Naive thymus-derived CD4-positive, alpha-beta T cell (primary cell): ENCODE measurements at regions not wholly inside any gene's neighbourhood (a gene's known extent, or its start where the extent isn't known, plus 50 kb on each side); places are given as distances from the start of the nearest gene placed in this dataset.

Experiments
- ATAC-seq: fragments of 150-1000 bp; cut with Tn5 transposase; 2 replicates; pipeline ENCODE4 v1.10.0; 2021; ENCODE audit warnings: mild to moderate bottlenecking, moderate library complexity
- CTCF ChIA-PET: fragments of 350-600 bp; sonication (Branson Sonifier 250); formaldehyde crosslinking; loops from one replicate; lab custom pipeline; 2021; ENCODE audit warnings: antibody characterized with exemption; lab: Charles Lee
- POLR2A ChIA-PET: fragments of 350-600 bp; sonication (Branson Sonifier 250); formaldehyde crosslinking; loops from one replicate; lab custom pipeline; 2021; ENCODE audit warnings: antibody characterized with exemption, inconsistent platforms; lab: Charles Lee
- DNase-seq, 9 donors: peaks; one replicate each; pipeline versions ENCODE4 v3.0.0 to v3.0.0-alpha.2; 2020 to 2022; ENCODE audit warnings: mixed read lengths in 1 of 9
- H3K27ac ChIP-seq: one replicate; pipeline ENCODE4 v1.7.0; 2013; ENCODE audit warnings: mild to moderate bottlenecking, low read depth, low read length, moderate library complexity
- H3K27me3 ChIP-seq, 2 donors: one replicate each; pipeline ENCODE4 v1.7.0; 2013; ENCODE audit warnings: low read length in 2 of 2, mild to moderate bottlenecking in 2 of 2, moderate library complexity in 2 of 2; ENCODE audit not compliant: control insufficient read depth in 2 of 2, insufficient read depth in 2 of 2
- H3K36me3 ChIP-seq, 3 experiments: 1 replicate in 2 of 3; 2 replicates in 1 of 3; pipeline ENCODE4 v1.7.0; 2013; ENCODE audit warnings: low read length in 3 of 3, mild to moderate bottlenecking in 3 of 3, moderate library complexity in 1 of 3; ENCODE audit not compliant: insufficient read depth in 3 of 3, control insufficient read depth in 2 of 3
- H3K4me1 ChIP-seq, 2 donors: one replicate each; pipeline ENCODE4 v1.7.0; 2013; ENCODE audit warnings: low read length in 2 of 2, mild to moderate bottlenecking in 2 of 2, moderate library complexity in 1 of 2; ENCODE audit not compliant: control insufficient read depth in 2 of 2, insufficient read depth in 2 of 2
- H3K4me3 ChIP-seq: 2 replicates; pipeline ENCODE4 v1.7.0; 2013; ENCODE audit warnings: mild to moderate bottlenecking, low read length
- H3K9me3 ChIP-seq, 3 experiments: 1 replicate in 2 of 3; 2 replicates in 1 of 3; pipeline ENCODE4 v1.7.0; 2013; ENCODE audit warnings: low read length in 3 of 3; ENCODE audit not compliant: control insufficient read depth in 2 of 3
- H3K27ac Mint-ChIP-seq, 9 donors: one replicate each; pipeline ENCODE4 v1.8.0; 2020 to 2022; ENCODE audit warnings: mixed read lengths in 9 of 9, mild to moderate bottlenecking in 8 of 9, moderate library complexity in 5 of 9, inconsistent platforms in 2 of 9
- H3K27me3 Mint-ChIP-seq, 5 donors: one replicate each; pipeline ENCODE4 v1.8.0; 2021 to 2022; ENCODE audit warnings: mixed read lengths in 5 of 5, mild to moderate bottlenecking in 1 of 5
- H3K36me3 Mint-ChIP-seq, 5 donors: one replicate each; pipeline ENCODE4 v1.8.0; 2020 to 2022; ENCODE audit warnings: mixed read lengths in 5 of 5, mild to moderate bottlenecking in 3 of 5, inconsistent platforms in 1 of 5
- H3K4me1 Mint-ChIP-seq, 7 donors: one replicate each; pipeline ENCODE4 v1.8.0; 2020 to 2022; ENCODE audit warnings: mixed read lengths in 7 of 7, mild to moderate bottlenecking in 3 of 7, inconsistent platforms in 1 of 7
- H3K4me3 Mint-ChIP-seq, 10 donors: one replicate each; pipeline ENCODE4 v1.8.0; 2020 to 2022; ENCODE audit warnings: mild to moderate bottlenecking in 10 of 10, mixed read lengths in 10 of 10, moderate library complexity in 6 of 10, inconsistent platforms in 2 of 10
- H3K9me3 Mint-ChIP-seq, 11 donors: one replicate each; pipeline ENCODE4 v1.8.0; 2020 to 2022; ENCODE audit warnings: mixed read lengths in 11 of 11, mild to moderate bottlenecking in 4 of 11, inconsistent platforms in 1 of 11, moderate library complexity in 1 of 11
- intact Hi-C, 2 donors: fragments of 100-400 bp; cut with micrococcal nuclease; formaldehyde crosslinking; loops; one replicate each; pipeline ENCODE4 v1.15.1; 2023

GRCh38 chr1:81613803-81614202, 186.9 kb upstream of the ADGRL2 start:
- ATAC-seq (no peak), DNase-seq (no peak)
- H3K27ac Mint-ChIP-seq: no peak overlapping the region
- ChIA-PET POLR2A (no interaction called here), CTCF (no interaction called here)
- H3K36me3 ChIP-seq: no peaks in the 10 kb centered on the region
- H3K9me3 Mint-ChIP-seq: peaks cover 3 to 13% (median 6%) of the 10 kb centered on the region in 11 donors
- no peaks in the 10 kb centered on the region for H3K9me3 ChIP-seq
- H3K4me3 Mint-ChIP-seq: no peak overlapping the region
- no peaks in the 10 kb centered on the region for H3K4me1 Mint-ChIP-seq
- H3K4me1 ChIP-seq: no peaks in the 10 kb centered on the region
- no peaks in the 10 kb centered on the region for H3K27me3 Mint-ChIP-seq
- no peaks in the 10 kb centered on the region for H3K27me3 ChIP-seq
- intact Hi-C loops: no loop called here
- H3K36me3 Mint-ChIP-seq: no peaks in the 10 kb centered on the region
- no peak overlapping the region for H3K4me3 ChIP-seq
- no peak overlapping the region for H3K27ac ChIP-seq

DNA sequence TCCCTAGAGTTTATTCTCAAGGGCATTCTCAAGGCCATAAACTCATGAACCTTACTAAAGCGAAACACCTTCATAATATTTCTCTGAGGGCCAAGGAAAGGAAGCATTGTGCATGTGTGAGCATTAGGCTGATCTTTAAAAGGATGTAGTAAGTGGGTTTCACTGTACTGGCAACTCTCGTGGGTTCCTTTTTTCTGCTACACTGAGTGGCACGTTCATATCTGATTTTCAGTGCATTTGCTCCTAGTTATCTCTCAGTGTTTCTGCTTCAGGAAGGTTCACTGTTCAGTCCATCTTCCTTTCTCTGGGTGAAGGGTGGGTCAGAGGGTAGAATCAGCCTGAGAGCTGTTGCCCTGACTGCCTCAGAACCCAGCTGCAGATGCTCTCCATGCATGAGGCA, 192.8 kb upstream of the ADGRL2 start:
- H3K4me1 Mint-ChIP-seq: no peaks in the 10 kb centered on the region
- ChIA-PET POLR2A (no interaction called here), CTCF (no interaction called here)
- Histone ChIP-seq H3K4me1 (no peaks in the 10 kb centered on the region), H3K9me3 (no peaks in the 10 kb centered on the region), H3K27me3 (no peaks in the 10 kb centered on the region), H3K27ac (no peak overlapping the region), H3K4me3 (no peak overlapping the region), H3K36me3 (no peaks in the 10 kb centered on the region)
- no peak for DNase-seq
- H3K36me3 Mint-ChIP-seq: no peaks in the 10 kb centered on the region
- H3K9me3 Mint-ChIP-seq: peaks cover 0 to 10% (median 0%) of the 10 kb centered on the region in 11 donors
- no peak overlapping the region for H3K4me3 Mint-ChIP-seq
- intact Hi-C loops: no loop called here
- ATAC-seq: no peak
- no peaks in the 10 kb centered on the region for H3K27me3 Mint-ChIP-seq
- no peak overlapping the region for H3K27ac Mint-ChIP-seq

- no peaks in the 10 kb centered on the region for H3K4me1 ChIP-seq
- Mint-ChIP-seq H3K36me3 (no peaks in the 10 kb centered on the region), H3K27ac (no peak overlapping the region), H3K4me3 (no peak overlapping the region), H3K4me1 (no peaks in the 10 kb centered on the region), H3K9me3 (peaks cover 0 to 10% (median 0%) of the 10 kb centered on the region in 11 donors), H3K27me3 (no peaks in the 10 kb centered on the region)
- no peaks in the 10 kb centered on the region for H3K36me3 ChIP-seq
- no peaks in the 10 kb centered on the region for H3K27me3 ChIP-seq
- H3K27ac ChIP-seq: no peak overlapping the region
- H3K9me3 ChIP-seq: no peaks in the 10 kb centered on the region
- H3K4me3 ChIP-seq: no peak overlapping the region
- no peak for ATAC-seq
- intact Hi-C loops: no loop called here
- ChIA-PET CTCF (no interaction called here), POLR2A (no interaction called here)
- no peak for DNase-seq
Measured at GRCh38 chr1:81607086-81607485, 193.6 kb upstream of the ADGRL2 start.

DNA sequence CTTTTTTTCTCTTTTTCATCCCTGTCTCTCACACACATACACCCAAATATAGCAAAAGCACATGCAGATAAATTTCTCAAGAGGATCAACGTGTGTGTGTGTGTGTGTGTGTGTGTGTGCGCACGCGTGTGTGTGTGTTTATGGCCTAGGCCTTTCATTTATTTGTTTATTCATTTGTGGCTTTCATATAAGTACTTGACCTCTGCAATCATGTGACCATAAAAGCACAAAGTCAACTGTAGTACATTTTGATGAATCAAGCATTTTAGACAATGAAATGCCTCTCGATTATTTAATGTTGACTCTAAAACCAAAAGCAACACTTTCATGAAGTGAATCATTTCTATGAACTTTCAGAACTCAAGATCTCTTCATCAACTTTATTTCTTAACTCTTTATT, 194.1 kb upstream of the ADGRL2 start:
- DNase-seq (no peak), ATAC-seq (no peak)
- Mint-ChIP-seq H3K4me1 (no peaks in the 10 kb centered on the region), H3K36me3 (no peaks in the 10 kb centered on the region), H3K27me3 (no peaks in the 10 kb centered on the region), H3K4me3 (no peak overlapping the region), H3K27ac (no peak overlapping the region), H3K9me3 (peaks cover 0 to 10% (median 0%) of the 10 kb centered on the region in 11 donors)
- H3K4me3 ChIP-seq: no peak overlapping the region
- no peaks in the 10 kb centered on the region for H3K4me1 ChIP-seq
- intact Hi-C loops: no loop called here
- POLR2A ChIA-PET: no interaction called here
- CTCF ChIA-PET: no interaction called here
- H3K9me3 ChIP-seq: no peaks in the 10 kb centered on the region
- no peaks in the 10 kb centered on the region for H3K27me3 ChIP-seq
- no peak overlapping the region for H3K27ac ChIP-seq
- H3K36me3 ChIP-seq: no peaks in the 10 kb centered on the region

DNA sequence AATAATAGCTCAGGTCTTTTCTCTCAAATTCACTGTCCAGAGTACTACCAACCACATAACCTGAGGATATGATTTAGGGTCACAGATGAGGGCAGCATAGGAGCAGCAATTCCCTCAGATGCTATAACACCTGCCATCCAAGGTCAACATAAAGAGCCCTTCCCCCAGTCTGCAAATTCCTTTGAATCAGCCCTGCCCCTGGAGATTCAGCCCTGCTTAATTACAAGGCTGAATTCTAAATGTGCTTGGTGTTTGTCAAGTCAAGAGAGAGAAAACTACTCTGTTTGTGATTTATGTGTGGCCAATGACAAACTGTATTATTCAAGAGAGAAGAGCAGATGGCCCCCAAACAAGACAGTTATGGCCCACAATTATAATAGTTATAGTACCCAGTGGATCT, 195.7 kb upstream of the ADGRL2 start:
- H3K27ac ChIP-seq: no peak overlapping the region
- no peaks in the 10 kb centered on the region for H3K36me3 ChIP-seq
- DNase-seq (no peak), ATAC-seq (no peak)
- no peaks in the 10 kb centered on the region for H3K4me1 ChIP-seq
- intact Hi-C loops: no loop called here
- Mint-ChIP-seq H3K27me3 (no peaks in the 10 kb centered on the region), H3K9me3 (peaks cover 0 to 5% (median 0%) of the 10 kb centered on the region in 11 donors), H3K36me3 (no peaks in the 10 kb centered on the region), H3K4me1 (no peaks in the 10 kb centered on the region), H3K27ac (no peak overlapping the region), H3K4me3 (no peak overlapping the region)
- ChIA-PET POLR2A (no interaction called here), CTCF (no interaction called here)
- H3K4me3 ChIP-seq: no peak overlapping the region
- no peaks in the 10 kb centered on the region for H3K27me3 ChIP-seq
- H3K9me3 ChIP-seq: no peaks in the 10 kb centered on the region

DNA sequence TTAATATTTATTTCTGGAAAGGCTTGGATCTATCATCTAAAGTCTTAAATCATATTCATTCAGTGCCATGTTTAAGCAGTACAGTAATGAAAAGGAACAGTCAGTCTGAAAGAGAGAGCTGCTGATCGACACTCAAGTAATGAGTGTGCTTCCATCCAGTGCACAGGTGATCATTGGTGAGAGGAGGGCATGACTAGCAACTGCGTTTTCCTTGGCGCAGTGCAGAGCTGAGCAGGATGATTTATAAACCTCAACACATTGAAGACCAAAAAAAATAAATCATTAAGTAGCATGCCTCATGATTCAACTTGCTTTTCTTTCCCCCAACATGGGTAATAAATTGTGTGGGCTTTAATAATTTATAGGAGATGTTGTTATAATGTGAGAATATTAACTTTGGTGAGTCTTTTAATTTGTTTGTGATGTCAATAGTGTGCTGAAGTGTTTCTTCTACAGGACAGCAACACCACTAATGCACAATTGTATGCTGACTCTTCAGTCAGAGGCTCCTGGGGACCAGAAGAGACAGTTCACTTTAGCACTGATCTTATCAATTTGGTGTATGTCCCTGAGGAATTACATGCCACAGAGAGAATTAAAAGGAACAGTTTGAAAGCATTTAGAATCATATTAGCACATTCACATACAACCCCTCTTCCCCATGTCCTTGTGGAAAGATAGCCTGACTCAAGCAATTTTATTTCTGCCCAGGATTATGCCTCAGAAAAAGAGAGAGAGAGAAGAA, 199.7 kb upstream of the ADGRL2 start:
- intact Hi-C loops: no loop called here
- POLR2A ChIA-PET: no interaction called here

DNA sequence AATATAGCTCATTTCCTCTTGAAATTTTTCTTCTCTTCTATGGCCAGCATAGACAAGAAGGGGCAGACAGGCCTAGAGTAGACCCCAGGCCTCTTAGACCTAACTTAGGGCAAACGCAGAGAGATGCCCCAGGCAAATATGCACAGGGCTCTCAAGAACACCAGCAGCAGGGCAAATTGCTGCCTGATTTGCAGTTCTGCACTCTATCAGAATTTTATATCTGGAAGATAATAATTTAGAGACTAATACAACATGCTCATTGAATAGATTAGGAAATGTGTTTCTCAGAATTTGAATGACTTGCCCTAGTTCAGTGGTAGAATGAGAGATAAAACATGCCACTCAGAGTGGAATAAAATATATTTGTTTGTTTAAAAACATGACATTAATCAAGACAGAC, 200.4 kb upstream of the ADGRL2 start:
- no peak for ATAC-seq
- POLR2A ChIA-PET: no interaction called here

More for the DNA sequence above, 199.7 kb upstream of the ADGRL2 start:
- no peaks in the 10 kb centered on the region for H3K36me3 Mint-ChIP-seq
- Histone ChIP-seq H3K4me3 (no peak overlapping the region), H3K27ac (no peak overlapping the region), H3K4me1 (no peaks in the 10 kb centered on the region), H3K36me3 (no peaks in the 10 kb centered on the region), H3K27me3 (no peaks in the 10 kb centered on the region), H3K9me3 (no peaks in the 10 kb centered on the region)
- H3K27ac Mint-ChIP-seq: no peak overlapping the region
- peaks cover 0 to 4% (median 0%) of the 10 kb centered on the region in 11 donors for H3K9me3 Mint-ChIP-seq
- CTCF ChIA-PET: no interaction called here
- no peaks in the 10 kb centered on the region for H3K4me1 Mint-ChIP-seq
- H3K27me3 Mint-ChIP-seq: no peaks in the 10 kb centered on the region
- DNase-seq: no peak
- H3K4me3 Mint-ChIP-seq: no peak overlapping the region
- ATAC-seq: no peak

More for the DNA sequence above, 200.4 kb upstream of the ADGRL2 start:
- Mint-ChIP-seq H3K27ac (peak overlapping the region in 1 of 9 donors; percentile 2), H3K27me3 (no peaks in the 10 kb centered on the region), H3K9me3 (peaks cover 0 to 3% (median 0%) of the 10 kb centered on the region in 11 donors), H3K4me3 (no peak overlapping the region), H3K36me3 (no peaks in the 10 kb centered on the region), H3K4me1 (no peaks in the 10 kb centered on the region)
- Histone ChIP-seq H3K9me3 (no peaks in the 10 kb centered on the region), H3K4me3 (no peak overlapping the region), H3K4me1 (no peaks in the 10 kb centered on the region), H3K27me3 (no peaks in the 10 kb centered on the region), H3K36me3 (no peaks in the 10 kb centered on the region), H3K27ac (no peak overlapping the region)
- CTCF ChIA-PET: no interaction called here
- no peak for DNase-seq
- intact Hi-C loops: no loop called here
